Fibroblast of pulmonary artery (primary cell): ENCODE measurements at regions not wholly inside any gene's neighbourhood (a gene's known extent, or its start where the extent isn't known, plus 50 kb on each side); places are given as distances from the start of the nearest gene placed in this dataset.

Source experiments
- DNase-seq: peaks from one replicate; pipeline ENCODE4 v3.0.0-alpha.2; 2010; ENCODE audit warnings: low read depth
- H3K4me3 ChIP-seq: replicated peaks from 2 replicates; pipeline ENCODE4 v1.5.1; 2011; ENCODE audit warnings: low read depth, mild to moderate bottlenecking, control low read depth, low read length, moderate library complexity
- CTCF ChIP-seq: IDR thresholded peaks from 2 replicates; pipeline ENCODE4 v1.5.1; 2011; ENCODE audit warnings: mild to moderate bottlenecking, control low read depth, low read length, inconsistent platforms; ENCODE audit errors: missing control alignments

DNA sequence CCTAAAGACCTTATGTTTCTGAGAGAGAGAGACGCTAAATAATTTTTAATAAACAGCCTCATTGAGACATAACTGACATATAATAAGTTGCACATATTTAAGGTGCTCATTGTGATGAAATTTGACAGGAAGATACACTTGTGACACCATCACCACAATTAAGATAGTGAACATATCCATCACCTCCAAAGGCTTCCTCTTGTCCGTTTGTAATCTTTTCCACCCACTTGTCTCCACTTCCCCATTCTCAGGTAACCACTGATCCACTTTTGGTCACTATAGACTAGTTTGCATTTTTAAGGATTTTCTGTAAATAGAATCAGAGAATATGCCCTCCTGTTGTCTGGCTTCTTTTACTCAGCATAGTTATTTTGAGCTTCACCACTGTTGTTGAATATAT, 195.1 kb upstream of the WDR11 start:
- no peak for DNase-seq
- no peak overlapping the region for H3K4me3 ChIP-seq
- no peak for TF ChIP-seq CTCF

GRCh38 chr10:120657371-120657770, 193.8 kb upstream of the WDR11 start:
- H3K4me3 ChIP-seq = no peak overlapping the region
- no peak for DNase-seq
- no peak for TF ChIP-seq CTCF

GRCh38 chr10:120658943-120659885, 191.9 kb upstream of the WDR11 start:
- no peak for DNase-seq
- TF ChIP-seq CTCF = no peak
- no peak overlapping the region for H3K4me3 ChIP-seq

GRCh38 chr10:120666308-120666707, 184.9 kb upstream of the WDR11 start:
- DNase-seq = no peak
- TF ChIP-seq CTCF = no peak
- no peak overlapping the region for H3K4me3 ChIP-seq

- no peak overlapping the region for H3K4me3 ChIP-seq
- no peak for DNase-seq
- no peak for TF ChIP-seq CTCF
These were observed 183.9 kb upstream of the WDR11 start for GRCh38 chr10:120667276-120667675.

- no peak for DNase-seq
- TF ChIP-seq CTCF = no peak
- H3K4me3 ChIP-seq = no peak overlapping the region
These were observed 179.7 kb upstream of the WDR11 start for GRCh38 chr10:120671491-120671890.

- no peak overlapping the region for H3K4me3 ChIP-seq
- no peak for TF ChIP-seq CTCF
- no peak for DNase-seq
These were observed 167.7 kb upstream of the WDR11 start for GRCh38 chr10:120683454-120683853.
